ENCODE measurements at regions not wholly inside any gene's neighbourhood (a gene's known extent, or its start where the extent isn't known, plus 50 kb on each side); places are given as distances from the start of the nearest gene placed in this dataset.
"Not testable (repeated sequence)": the region's sequence is repeated elsewhere in the genome, so short reads cannot be mapped to it uniquely, and the experiment has no call there.

- Histone ChIP-seq H3K4me1 (no peaks in the 10 kb centered on the region), H3K36me3 (peaks cover 94% of the 10 kb centered on the region)
- no peak for DNase-seq
Observed at GRCh38 chr9:94175669-94176068, 83.4 kb upstream of the ZNF169 start.

GRCh38 chr9:94176608-94177007, 82.5 kb upstream of the ZNF169 start:
- H3K36me3 ChIP-seq = peaks cover 92% of the 10 kb centered on the region
- no peaks in the 10 kb centered on the region for H3K9me3 ChIP-seq (replicated peaks)
- H3K27ac ChIP-seq = no peak overlapping the region
- no peak for DNase-seq
- no peak overlapping the region for H3K4me3 ChIP-seq
- no peaks in the 10 kb centered on the region for H3K27me3 ChIP-seq
- no peaks in the 10 kb centered on the region for H3K4me1 ChIP-seq

More at GRCh38 chr9:94175669-94176068, 83.4 kb upstream of the ZNF169 start:
- Histone ChIP-seq H3K27ac (no peak overlapping the region), H3K9me3 (replicated peaks) (no peaks in the 10 kb centered on the region), H3K27me3 (no peaks in the 10 kb centered on the region), H3K4me3 (no peak overlapping the region)

- Histone ChIP-seq H3K4me1 (no peaks in the 10 kb centered on the region), H3K9me3 (replicated peaks) (no peaks in the 10 kb centered on the region), H3K27ac (no peak overlapping the region), H3K4me3 (no peak overlapping the region), H3K27me3 (no peaks in the 10 kb centered on the region), H3K36me3 (peaks cover 74% of the 10 kb centered on the region)
- no peak for DNase-seq
Observed at GRCh38 chr9:94178927-94179326, 80.2 kb upstream of the ZNF169 start.

GRCh38 chr9:94181408-94182181, 77.5 kb upstream of the ZNF169 start:
- Histone ChIP-seq H3K27me3 (no peaks in the 10 kb centered on the region), H3K4me1 (no peaks in the 10 kb centered on the region), H3K27ac (no peak overlapping the region), H3K36me3 (peaks cover 48% of the 10 kb centered on the region), H3K4me3 (no peak overlapping the region), H3K9me3 (replicated peaks) (no peaks in the 10 kb centered on the region)
- DNase-seq = no peak

- H3K27ac ChIP-seq = no peak overlapping the region
- no peaks in the 10 kb centered on the region for H3K4me1 ChIP-seq
- no peaks in the 10 kb centered on the region for H3K27me3 ChIP-seq
- H3K36me3 ChIP-seq = peaks cover 38% of the 10 kb centered on the region
- no peaks in the 10 kb centered on the region for H3K9me3 ChIP-seq (replicated peaks)
- no peak for DNase-seq
- no peak overlapping the region for H3K4me3 ChIP-seq
Observed at GRCh38 chr9:94182532-94182931, 76.6 kb upstream of the ZNF169 start.

- Histone ChIP-seq H3K27me3 (no peaks in the 10 kb centered on the region), H3K36me3 (peaks cover 29% of the 10 kb centered on the region), H3K4me3 (no peak overlapping the region), H3K9me3 (replicated peaks) (no peaks in the 10 kb centered on the region), H3K4me1 (no peaks in the 10 kb centered on the region), H3K27ac (no peak overlapping the region)
- DNase-seq = no peak
Observed at GRCh38 chr9:94183240-94183999, 75.7 kb upstream of the ZNF169 start.

- H3K4me1 ChIP-seq = no peaks in the 10 kb centered on the region
- no peaks in the 10 kb centered on the region for H3K27me3 ChIP-seq
- no peak for DNase-seq
- H3K9me3 ChIP-seq (replicated peaks) = peaks cover 2% of the 10 kb centered on the region; the same call in 1 of the 2 replicates
- no peaks in the 10 kb centered on the region for H3K36me3 ChIP-seq
- H3K4me3 ChIP-seq = no peak overlapping the region
- H3K27ac ChIP-seq = no peak overlapping the region
Observed at GRCh38 chr9:94188246-94188645, 70.9 kb upstream of the ZNF169 start.

GRCh38 chr9:94191706-94192105, 67.4 kb upstream of the ZNF169 start:
- H3K9me3 ChIP-seq (replicated peaks) = peaks cover 13% of the 10 kb centered on the region
- not testable (repeated sequence) for DNase-seq

GRCh38 chr9:94198414-94198813, 60.7 kb upstream of the ZNF169 start:
- Histone ChIP-seq H3K4me1 (no peaks in the 10 kb centered on the region), H3K9me3 (replicated peaks) (peaks cover 15% of the 10 kb centered on the region), H3K27ac (no peak overlapping the region), H3K36me3 (no peaks in the 10 kb centered on the region), H3K27me3 (no peaks in the 10 kb centered on the region), H3K4me3 (no peak overlapping the region)
- no peak for DNase-seq

More at GRCh38 chr9:94191706-94192105, 67.4 kb upstream of the ZNF169 start:
- H3K27ac ChIP-seq, H3K4me1 ChIP-seq, H3K27me3 ChIP-seq, H3K4me3 ChIP-seq, H3K36me3 ChIP-seq: not testable (repeated sequence)

- H3K36me3 ChIP-seq = no peaks in the 10 kb centered on the region
- DNase-seq = no peak
- no peaks in the 10 kb centered on the region for H3K4me1 ChIP-seq
- H3K27me3 ChIP-seq = no peaks in the 10 kb centered on the region
- peaks cover 25% of the 10 kb centered on the region for H3K9me3 ChIP-seq (replicated peaks)
- no peak overlapping the region for H3K4me3 ChIP-seq
- H3K27ac ChIP-seq = no peak overlapping the region
Observed at GRCh38 chr9:94199776-94200175, 59.3 kb upstream of the ZNF169 start.

GRCh38 chr9:94204174-94204573, 54.9 kb upstream of the ZNF169 start:
- no peak for DNase-seq
- H3K27ac ChIP-seq = no peak overlapping the region

GRCh38 chr9:94207781-94208180, 51.3 kb upstream of the ZNF169 start:
- Histone ChIP-seq H3K9me3 (replicated peaks) (peaks cover 11% of the 10 kb centered on the region), H3K27me3 (no peaks in the 10 kb centered on the region), H3K27ac (no peak overlapping the region), H3K36me3 (no peaks in the 10 kb centered on the region), H3K4me3 (no peak overlapping the region), H3K4me1 (peaks cover 18% of the 10 kb centered on the region)
- DNase-seq = no peak

More at GRCh38 chr9:94204174-94204573, 54.9 kb upstream of the ZNF169 start:
- no peaks in the 10 kb centered on the region for H3K4me1 ChIP-seq
- H3K9me3 ChIP-seq (replicated peaks) = peaks cover 14% of the 10 kb centered on the region
- no peaks in the 10 kb centered on the region for H3K36me3 ChIP-seq
- H3K27me3 ChIP-seq = no peaks in the 10 kb centered on the region
- no peak overlapping the region for H3K4me3 ChIP-seq

Measured in SJCRH30 (cell line).